IMR-90 (cell line): ENCODE measurements at regions not wholly inside any gene's neighbourhood (a gene's known extent, or its start where the extent isn't known, plus 50 kb on each side); places are given as distances from the start of the nearest gene placed in this dataset.

Experiments
- ATAC-seq: fragments of 200-7000 bp; cut with Tn5 transposase; 2 replicates; pipeline ENCODE4 v1.9.1; 2020; ENCODE audit warnings: low read depth, mild to moderate bottlenecking, moderate library complexity
- BruUV-seq: library from RNA; stranded (reverse); fragments of 400-500 nt; replicated peaks from 2 replicates; lab custom pipeline; 2021; lab: Mats Ljungman, UMichigan
- CTCF ChIA-PET: fragments of 300-600 bp; formaldehyde crosslinking; extraction: SDS; loops from one replicate; lab custom pipeline; 2021; ENCODE audit warnings: antibody characterized with exemption; lab: Yijun Ruan, JAX
- POLR2A ChIA-PET: fragments of 300-600 bp; sonication (Branson Sonifier 250); formaldehyde crosslinking; loops from one replicate; lab custom pipeline; 2022; ENCODE audit warnings: antibody characterized with exemption; ENCODE audit not compliant: unreplicated experiment; lab: Charles Lee
- DNase-seq: peaks from one replicate; pipeline ENCODE4 v3.0.0; 2013
- H2AFZ ChIP-seq: replicated peaks from 2 replicates; pipeline ENCODE3; 2013; ENCODE audit warnings: low read length, mild to moderate bottlenecking; ENCODE audit not compliant: poor library complexity
- H2AK5ac ChIP-seq: 2 replicates; pipeline ENCODE4 v1.6.1; 2013; ENCODE audit warnings: low read depth, low read length, inconsistent platforms
- H2AK9ac ChIP-seq: replicated peaks from 2 replicates; pipeline ENCODE3; 2013; ENCODE audit warnings: mild to moderate bottlenecking, low read depth, low read length, moderate library complexity; ENCODE audit not compliant: poor library complexity
- H2BK120ac ChIP-seq: 2 replicates; pipeline ENCODE4 v1.6.1; 2013; ENCODE audit warnings: low read depth, low read length, inconsistent platforms
- H2BK15ac ChIP-seq: 3 replicates; pipeline ENCODE4 v1.6.1; 2013; ENCODE audit warnings: low read depth, low read length, inconsistent platforms
- H2BK20ac ChIP-seq: 2 replicates; pipeline ENCODE4 v1.6.1; 2013; ENCODE audit warnings: low read depth, mild to moderate bottlenecking, inconsistent platforms, low read length, moderate library complexity
- H2BK5ac ChIP-seq: 2 replicates; pipeline ENCODE4 v1.6.1; 2013; ENCODE audit warnings: mild to moderate bottlenecking, low read depth, low read length, inconsistent platforms; ENCODE audit not compliant: poor library complexity, severe bottlenecking
- H3K14ac ChIP-seq: replicated peaks from 2 replicates; pipeline ENCODE4 v1.6.1; 2013; ENCODE audit warnings: low read depth, low read length, inconsistent platforms
- H3K18ac ChIP-seq: 2 replicates; pipeline ENCODE4 v1.6.1; 2013; ENCODE audit warnings: low read depth, low read length, control low read depth
- H3K23ac ChIP-seq: 2 replicates; pipeline ENCODE4 v1.6.1; 2013; ENCODE audit warnings: low read depth, low read length, inconsistent platforms
- H3K27ac ChIP-seq: 2 replicates; pipeline ENCODE4 v1.5.1; 2013; ENCODE audit warnings: mild to moderate bottlenecking, control low read depth, low read length; ENCODE audit not compliant: insufficient read depth
- H3K27me3 ChIP-seq: 2 replicates; pipeline ENCODE4 v1.6.1; 2013; ENCODE audit warnings: low read length; ENCODE audit not compliant: control insufficient read depth, insufficient read depth
- H3K36me3 ChIP-seq: 2 replicates; pipeline ENCODE4 v1.6.1; 2013; ENCODE audit warnings: low read length, mixed read lengths; ENCODE audit not compliant: control insufficient read depth, insufficient read depth
- H3K4ac ChIP-seq: 2 replicates; pipeline ENCODE4 v1.6.1; 2013; ENCODE audit warnings: low read depth, low read length, inconsistent platforms
- H3K4me1 ChIP-seq: 2 replicates; pipeline ENCODE4 v1.6.1; 2013; ENCODE audit warnings: low read length, mixed read lengths; ENCODE audit not compliant: control insufficient read depth, insufficient read depth
- H3K4me2 ChIP-seq: 2 replicates; pipeline ENCODE4 v1.6.1; 2013; ENCODE audit warnings: low read depth, mild to moderate bottlenecking, control low read depth, low read length, moderate library complexity
- H3K4me3 ChIP-seq: 2 replicates; pipeline ENCODE4 v1.5.1; 2013; ENCODE audit warnings: low read depth, mild to moderate bottlenecking, control low read depth, low read length, moderate library complexity; ENCODE audit not compliant: insufficient read depth
- H3K56ac ChIP-seq: 2 replicates; pipeline ENCODE4 v1.6.1; 2013; ENCODE audit warnings: low read length, inconsistent platforms; ENCODE audit not compliant: insufficient read depth; ENCODE audit errors: extremely low read depth
- H3K79me1 ChIP-seq, 2 experiments: 2 replicates each; pipeline ENCODE4 v1.6.1; 2013; ENCODE audit warnings: low read length in 2 of 2, inconsistent platforms in 1 of 2, low read depth in 1 of 2
- H3K9ac ChIP-seq: 2 replicates; pipeline ENCODE4 v1.6.1; 2013; ENCODE audit warnings: low read depth, low read length, control low read depth
- H3K9me1 ChIP-seq: 2 replicates; pipeline ENCODE4 v1.6.1; 2013; ENCODE audit warnings: low read length, inconsistent platforms; ENCODE audit not compliant: insufficient read depth
- H3K9me3 ChIP-seq: 2 replicates; pipeline ENCODE4 v1.6.1; 2013; ENCODE audit warnings: low read length; ENCODE audit not compliant: control insufficient read depth, insufficient read depth
- H4K20me1 ChIP-seq: 2 replicates; pipeline ENCODE4 v1.6.1; 2013; ENCODE audit warnings: low read length, inconsistent platforms; ENCODE audit not compliant: insufficient read depth
- H4K5ac ChIP-seq: 2 replicates; pipeline ENCODE4 v1.6.1; 2013; ENCODE audit warnings: mild to moderate bottlenecking, low read depth, low read length, control low read depth
- H4K8ac ChIP-seq, 2 experiments: 2 replicates each; pipeline ENCODE4 v1.6.1; 2013; ENCODE audit warnings: low read depth in 2 of 2, low read length in 2 of 2, control low read depth in 1 of 2, inconsistent platforms in 1 of 2
- H4K91ac ChIP-seq: 2 replicates; pipeline ENCODE4 v1.6.1; 2013; ENCODE audit warnings: low read depth, low read length, inconsistent platforms; ENCODE audit not compliant: insufficient read depth
- FOS ChIP-seq: fragments of 150-350 bp; IDR thresholded peaks from 2 replicates; pipeline ENCODE4 v1.6.1; 2016; ENCODE audit warnings: low read depth, low read length
- RFX5 ChIP-seq: IDR thresholded peaks from 2 replicates; pipeline ENCODE4 v1.8.0; 2012; ENCODE audit warnings: low read depth, mild to moderate bottlenecking, low read length, moderate library complexity
- SMC3 ChIP-seq: fragments of 150-350 bp; IDR thresholded peaks from 2 replicates; pipeline ENCODE4 v1.6.1; 2016; ENCODE audit warnings: low read depth, mild to moderate bottlenecking, antibody characterized with exemption, low read length, moderate library complexity
- dilution Hi-C: fragments of 300-500 bp; cut with HindIII; formaldehyde crosslinking; loops from one replicate; pipeline ENCODE4 v1.14.3; 2018; ENCODE audit warnings: low sequenced_read_pairs; ENCODE audit not compliant: unreplicated experiment
- in situ Hi-C: fragments of 300-500 bp; cut with MboI; formaldehyde crosslinking; loops from 3 replicates; pipeline ENCODE4 v1.14.3; 2019; ENCODE audit warnings: low sequenced_read_pairs, inconsistent platforms, mixed read lengths
- intact Hi-C: fragments of 100-400 bp; cut with micrococcal nuclease; formaldehyde crosslinking; loops from 2 replicates; pipeline ENCODE4 v1.10.0; 2022
- TF ChIP-seq, protein P1 (sequence below): fragments of 150-350 bp; IDR thresholded peaks from 2 replicates; pipeline ENCODE4 v1.6.1; 2017; ENCODE audit warnings: mild to moderate bottlenecking, antibody characterized with exemption, low read length, low read depth
- TF ChIP-seq, protein P2 (sequence below): conservative IDR thresholded peaks from 2 replicates; pipeline ENCODE4 v1.5.1; 2012; ENCODE audit warnings: mild to moderate bottlenecking, low read depth, low read length, improper control_type of control experiment

DNA sequence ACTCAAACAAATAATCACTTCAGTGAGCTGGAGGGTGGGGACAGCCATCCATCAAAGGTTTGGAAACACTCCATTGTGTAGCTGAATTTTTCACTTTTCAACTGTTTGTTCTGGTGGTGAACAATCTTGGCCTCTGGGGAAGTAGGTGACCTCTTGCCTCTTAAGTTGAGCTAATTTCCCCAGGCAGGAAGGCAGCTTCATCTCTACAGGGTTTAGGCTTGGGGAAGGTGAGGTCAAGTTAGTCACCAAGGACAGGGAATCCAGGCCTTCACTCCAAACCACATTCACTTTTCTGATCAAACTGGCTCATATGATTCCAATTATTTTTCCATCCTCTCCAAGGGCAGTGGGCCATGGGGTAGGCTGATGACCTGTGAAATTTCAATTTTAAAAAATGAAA, 138.3 kb upstream of the HABP2 start:
- Histone ChIP-seq H2BK15ac (no peak overlapping the region), H3K27ac (no peak overlapping the region), H3K18ac (no peak overlapping the region), H3K23ac (no peak overlapping the region), H2BK5ac (no peak overlapping the region), H3K4me2 (no peak overlapping the region), H3K36me3 (no peaks in the 10 kb centered on the region), H2AFZ (no peak overlapping the region), H2BK120ac (no peak overlapping the region), H3K4me3 (no peak overlapping the region), H2AK9ac (no peak overlapping the region), H3K79me1 (no peaks in the 10 kb centered on the region), H4K5ac (no peak overlapping the region), H2AK5ac (no peak overlapping the region), H3K27me3 (no peaks in the 10 kb centered on the region), H3K14ac (no peak overlapping the region), H3K9ac (no peak overlapping the region), H2BK20ac (no peak overlapping the region), H3K4ac (no peak overlapping the region), H3K4me1 (no peaks in the 10 kb centered on the region), H3K9me3 (no peaks in the 10 kb centered on the region), H4K91ac (no peak overlapping the region), H3K9me1 (no peaks in the 10 kb centered on the region), H4K20me1 (no peaks in the 10 kb centered on the region), H4K8ac (no peak overlapping the region), H3K56ac (no peak overlapping the region)
- dilution Hi-C loops: no loop called here
- ATAC-seq: no peak
- ChIA-PET POLR2A (no interaction called here), CTCF (interaction anchor here (0.5 kb wide), 1 partner anchor 1412 kb away, joined by 3 read pairs; no protein-coding TSS in a partner anchor)
- BruUV-seq: no TSS peak
- intact Hi-C loops: no loop called here
- no peak for DNase-seq
- TF ChIP-seq SMC3 (no peak), RFX5 (no peak), FOS (no peak)
- TF ChIP-seq, protein P1, sequence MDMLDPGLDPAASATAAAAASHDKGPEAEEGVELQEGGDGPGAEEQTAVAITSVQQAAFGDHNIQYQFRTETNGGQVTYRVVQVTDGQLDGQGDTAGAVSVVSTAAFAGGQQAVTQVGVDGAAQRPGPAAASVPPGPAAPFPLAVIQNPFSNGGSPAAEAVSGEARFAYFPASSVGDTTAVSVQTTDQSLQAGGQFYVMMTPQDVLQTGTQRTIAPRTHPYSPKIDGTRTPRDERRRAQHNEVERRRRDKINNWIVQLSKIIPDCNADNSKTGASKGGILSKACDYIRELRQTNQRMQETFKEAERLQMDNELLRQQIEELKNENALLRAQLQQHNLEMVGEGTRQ: no peak
- TF ChIP-seq, protein P2, sequence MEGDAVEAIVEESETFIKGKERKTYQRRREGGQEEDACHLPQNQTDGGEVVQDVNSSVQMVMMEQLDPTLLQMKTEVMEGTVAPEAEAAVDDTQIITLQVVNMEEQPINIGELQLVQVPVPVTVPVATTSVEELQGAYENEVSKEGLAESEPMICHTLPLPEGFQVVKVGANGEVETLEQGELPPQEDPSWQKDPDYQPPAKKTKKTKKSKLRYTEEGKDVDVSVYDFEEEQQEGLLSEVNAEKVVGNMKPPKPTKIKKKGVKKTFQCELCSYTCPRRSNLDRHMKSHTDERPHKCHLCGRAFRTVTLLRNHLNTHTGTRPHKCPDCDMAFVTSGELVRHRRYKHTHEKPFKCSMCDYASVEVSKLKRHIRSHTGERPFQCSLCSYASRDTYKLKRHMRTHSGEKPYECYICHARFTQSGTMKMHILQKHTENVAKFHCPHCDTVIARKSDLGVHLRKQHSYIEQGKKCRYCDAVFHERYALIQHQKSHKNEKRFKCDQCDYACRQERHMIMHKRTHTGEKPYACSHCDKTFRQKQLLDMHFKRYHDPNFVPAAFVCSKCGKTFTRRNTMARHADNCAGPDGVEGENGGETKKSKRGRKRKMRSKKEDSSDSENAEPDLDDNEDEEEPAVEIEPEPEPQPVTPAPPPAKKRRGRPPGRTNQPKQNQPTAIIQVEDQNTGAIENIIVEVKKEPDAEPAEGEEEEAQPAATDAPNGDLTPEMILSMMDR: no peak
- in situ Hi-C loops: no loop called here
